Right lobe of liver (tissue), 6 donors: ENCODE measurements at regions not wholly inside any gene's neighbourhood (a gene's known extent, or its start where the extent isn't known, plus 50 kb on each side); places are given as distances from the start of the nearest gene placed in this dataset.
"Not testable (repeated sequence)": the region's sequence is repeated elsewhere in the genome, so short reads cannot be mapped to it uniquely, and the experiment has no call there.

ENCODE experiments used
- ATAC-seq, 4 donors: fragments of 200-7000 bp; cut with Tn5 transposase; one replicate each; pipeline ENCODE4 v1.9.1; 2020; ENCODE audit warnings: mild to moderate bottlenecking in 4 of 4, moderate library complexity in 4 of 4
- DNase-seq, 3 donors: peaks; one replicate each; pipeline ENCODE4 v3.0.0-alpha.2; 2020
- H3K27ac ChIP-seq, 3 donors: fragments of 200-600 bp; one replicate each; pipeline ENCODE4 v1.8.0; 2022
- H3K27me3 ChIP-seq, 2 donors: fragments of 200-600 bp; one replicate each; pipeline ENCODE4 v1.8.0; 2022
- H3K36me3 ChIP-seq, 4 donors: fragments of 200-600 bp; sonication (generic) in 1 of 4; one replicate each; pipeline versions ENCODE4 v1.5.1 to v1.8.0; 2017 to 2022; ENCODE audit warnings: control low read depth in 1 of 4
- H3K4me1 ChIP-seq, 4 donors: fragments of 200-600 bp; sonication (generic) in 1 of 4; one replicate each; pipeline versions ENCODE4 v1.5.1 to v1.8.0; 2017 to 2022; ENCODE audit warnings: control low read depth in 1 of 4
- H3K4me3 ChIP-seq, 3 donors: fragments of 200-600 bp; one replicate each; pipeline ENCODE4 v1.8.0; 2022
- H3K9me3 ChIP-seq, 4 donors: fragments of 200-600 bp; sonication (generic) in 1 of 4; one replicate each; pipeline versions ENCODE4 v1.5.1 to v1.8.0; 2017 to 2022; ENCODE audit warnings: control low read depth in 1 of 4
- CTCF ChIP-seq, 4 donors: fragments of 200-600 bp in 3 of 4; fragments of 450-650 bp in 1 of 4; IDR thresholded peaks; one replicate each; pipeline versions ENCODE4 v1.5.1 to v1.8.0; 2016 to 2022; ENCODE audit warnings: antibody characterized with exemption in 4 of 4, mild to moderate bottlenecking in 2 of 4
- POLR2A ChIP-seq: fragments of 450-650 bp; IDR thresholded peaks from one replicate; pipeline ENCODE4 v1.6.1; 2017; ENCODE audit warnings: antibody characterized with exemption, mild to moderate bottlenecking
- WGBS: methylation state at CpG from one replicate; pipeline ENCODE4 v1.1.6; 2018; ENCODE audit warnings: low coverage, low lambda C conversion rate; ENCODE audit not compliant: insufficient coverage; ENCODE audit errors: missing lambda C conversion rate; 5-methylcytosine and 5-hydroxymethylcytosine counted together
- intact Hi-C, 2 donors: fragments of 100-400 bp; cut with DNase I; formaldehyde crosslinking; loops; one replicate each; pipeline versions ENCODE4 v1.11.2 to v1.14.1; 2022
- donor health status: DM: no; HTN: yes; CAD: no.
- donor health status: DM: no; HTN: no; CAD: no.
- donor health status: DM: no; HTN: no; CAD: no.
- donor health status: DM: no; HTN: yes; CAD: no.
- donor health status: DM: no; HTN: yes; CAD: no.

- DNase-seq (no peak), ATAC-seq (peak in 1 of 4 donors; percentile 38)
- H3K36me3 ChIP-seq, result no peaks in the 10 kb centered on the region
- H3K27ac ChIP-seq, result no peak overlapping the region
- 94% methylated on average over 2 of the region's 2 CpGs for WGBS
- H3K4me3 ChIP-seq, result no peak overlapping the region
- H3K4me1 ChIP-seq, result no peaks in the 10 kb centered on the region
- no peaks in the 10 kb centered on the region for H3K27me3 ChIP-seq
- TF ChIP-seq POLR2A (no peak), CTCF (IDR thresholded peaks at IDR 0.05) (no peak)
- no peaks in the 10 kb centered on the region for H3K9me3 ChIP-seq
- intact Hi-C loops, result no loop called here
These were observed 107.2 kb upstream of the PLEKHG1 start for GRCh38 chr6:150492507-150492906.

GRCh38 chr6:150492941-150493340, 106.7 kb upstream of the PLEKHG1 start:
- no peaks in the 10 kb centered on the region for H3K36me3 ChIP-seq
- DNase-seq (no peak), ATAC-seq (peak in 1 of 4 donors; percentile 32)
- no peaks in the 10 kb centered on the region for H3K4me1 ChIP-seq
- no peak overlapping the region for H3K27ac ChIP-seq
- TF ChIP-seq CTCF (IDR thresholded peaks at IDR 0.05), result no peak
- no peak for TF ChIP-seq POLR2A
- no peaks in the 10 kb centered on the region for H3K27me3 ChIP-seq
- no peak overlapping the region for H3K4me3 ChIP-seq
- 51% methylated on average over 4 of the region's 7 CpGs for WGBS
- intact Hi-C loops, result no loop called here
- H3K9me3 ChIP-seq, result no peaks in the 10 kb centered on the region

- H3K9me3 ChIP-seq, intact Hi-C loops, H3K36me3 ChIP-seq, H3K27me3 ChIP-seq, H3K4me1 ChIP-seq, DNase-seq, H3K4me3 ChIP-seq, ATAC-seq, H3K27ac ChIP-seq: not testable (repeated sequence)
- WGBS, result no CpG with 5 or more reads among the region's 2 CpGs
These were observed 106.1 kb upstream of the PLEKHG1 start for GRCh38 chr6:150493552-150493951.

GRCh38 chr6:150494241-150494640, 105.4 kb upstream of the PLEKHG1 start:
- intact Hi-C loops, result no loop called here
- H3K36me3 ChIP-seq, result no peaks in the 10 kb centered on the region
- H3K27me3 ChIP-seq, result no peaks in the 10 kb centered on the region
- no peaks in the 10 kb centered on the region for H3K9me3 ChIP-seq
- DNase-seq (no peak), ATAC-seq (no peak)
- 94% methylated on average over 3 of the region's 5 CpGs for WGBS
- TF ChIP-seq POLR2A, result no peak
- TF ChIP-seq CTCF (IDR thresholded peaks at IDR 0.05), result no peak
- no peak overlapping the region for H3K27ac ChIP-seq
- no peaks in the 10 kb centered on the region for H3K4me1 ChIP-seq
- H3K4me3 ChIP-seq, result no peak overlapping the region

- 100% methylated on average over 1 of the region's 1 CpG for WGBS
- Histone ChIP-seq H3K27me3 (no peaks in the 10 kb centered on the region), H3K27ac (no peak overlapping the region), H3K4me3 (no peak overlapping the region), H3K4me1 (no peaks in the 10 kb centered on the region), H3K36me3 (no peaks in the 10 kb centered on the region), H3K9me3 (no peaks in the 10 kb centered on the region)
- ATAC-seq, result no peak
- TF ChIP-seq CTCF (IDR thresholded peaks at IDR 0.05) (no peak), POLR2A (no peak)
- no peak for DNase-seq
- intact Hi-C loops, result no loop called here
These were observed 104.6 kb upstream of the PLEKHG1 start for GRCh38 chr6:150495126-150495525.
